SU-DHL-6 (cell line): ENCODE measurements at regions not wholly inside any gene's neighbourhood (a gene's known extent, or its start where the extent isn't known, plus 50 kb on each side); places are given as distances from the start of the nearest gene placed in this dataset.
A peak's percentile ranks its signal among the peaks of the same experiment; 100 is the strongest.

ENCODE experiments used
- H2AFZ ChIP-seq: fragments of 200-600 bp; sonication (generic); 2 replicates; pipeline ENCODE4 v1.6.1; 2014; ENCODE audit warnings: low read depth, mild to moderate bottlenecking, moderate library complexity, mixed read lengths, antibody characterized with exemption, low read length; ENCODE audit not compliant: severe bottlenecking
- H3F3A ChIP-seq: fragments of 200-600 bp; shearing (Covaris generic); 2 replicates; pipeline ENCODE4 v1.6.0; 2016; ENCODE audit warnings: antibody characterized with exemption, mild to moderate bottlenecking; ENCODE audit not compliant: insufficient read depth
- H3K27ac ChIP-seq: fragments of 200-600 bp; sonication (generic); 2 replicates; pipeline ENCODE4 v1.5.1; 2016; ENCODE audit warnings: low read depth, mild to moderate bottlenecking, low read length, moderate library complexity, mixed read lengths
- H3K27me3 ChIP-seq: fragments of 200-600 bp; sonication (generic), shearing (Covaris generic); 2 replicates; pipeline ENCODE4 v1.6.0; 2014; ENCODE audit warnings: mild to moderate bottlenecking, low read length
- H3K36me3 ChIP-seq: fragments of 200-600 bp; sonication (generic); 2 replicates; pipeline ENCODE4 v1.6.1; 2014; ENCODE audit warnings: mild to moderate bottlenecking, low read length, mixed read lengths
- H3K4me2 ChIP-seq: fragments of 300-600, 200-600 bp; shearing (Covaris generic), sonication (generic); 2 replicates; pipeline ENCODE4 v1.6.0; 2014; ENCODE audit warnings: low read length, low read depth, mild to moderate bottlenecking; ENCODE audit not compliant: poor library complexity, severe bottlenecking
- H3K4me3 ChIP-seq: fragments of 200-600 bp; sonication (generic); 2 replicates; pipeline ENCODE4 v1.5.1; 2014; ENCODE audit warnings: antibody characterized with exemption, low read length, mild to moderate bottlenecking, mixed read lengths; ENCODE audit not compliant: insufficient read depth, poor library complexity, severe bottlenecking
- H3K79me2 ChIP-seq: fragments of 200-600 bp; sonication (generic); 2 replicates; pipeline ENCODE4 v1.6.1; 2014; ENCODE audit warnings: mild to moderate bottlenecking, low read length, moderate library complexity; ENCODE audit not compliant: insufficient read depth
- H3K9ac ChIP-seq: fragments of 200-600 bp; sonication (generic); 2 replicates; pipeline ENCODE4 v1.7.0; 2014; ENCODE audit warnings: mild to moderate bottlenecking, low read length
- H3K9me2 ChIP-seq: fragments of 200-600 bp; sonication (generic); replicated peaks from 2 replicates; pipeline ENCODE4 v1.6.1; 2014; ENCODE audit warnings: low read length; ENCODE audit not compliant: insufficient read depth
- H3K9me3 ChIP-seq: fragments of 200-600 bp; sonication (generic); 2 replicates; pipeline ENCODE4 v1.6.1; 2014; ENCODE audit warnings: low read length, mixed read lengths; ENCODE audit not compliant: insufficient read depth
- H4K20me1 ChIP-seq: fragments of 200-600 bp; sonication (generic); 2 replicates; pipeline ENCODE4 v1.6.1; 2014; ENCODE audit warnings: low read depth, mild to moderate bottlenecking, antibody characterized with exemption, low read length, moderate library complexity, mixed read lengths
- CTCF ChIP-seq: fragments of 200-600 bp; sonication (generic); IDR thresholded peaks from one replicate; pipeline ENCODE4 v1.5.1; 2017; ENCODE audit warnings: antibody characterized with exemption, mild to moderate bottlenecking, low read length, moderate library complexity; ENCODE audit not compliant: insufficient read depth, poor library complexity, severe bottlenecking
- EZH2phosphoT487 ChIP-seq: fragments of 200-600 bp; sonication (generic), shearing (Covaris generic); conservative IDR thresholded peaks from 2 replicates; pipeline ENCODE4 v1.6.1; 2018; ENCODE audit warnings: mild to moderate bottlenecking, antibody characterized with exemption, low read length, moderate library complexity, mixed read lengths

DNA sequence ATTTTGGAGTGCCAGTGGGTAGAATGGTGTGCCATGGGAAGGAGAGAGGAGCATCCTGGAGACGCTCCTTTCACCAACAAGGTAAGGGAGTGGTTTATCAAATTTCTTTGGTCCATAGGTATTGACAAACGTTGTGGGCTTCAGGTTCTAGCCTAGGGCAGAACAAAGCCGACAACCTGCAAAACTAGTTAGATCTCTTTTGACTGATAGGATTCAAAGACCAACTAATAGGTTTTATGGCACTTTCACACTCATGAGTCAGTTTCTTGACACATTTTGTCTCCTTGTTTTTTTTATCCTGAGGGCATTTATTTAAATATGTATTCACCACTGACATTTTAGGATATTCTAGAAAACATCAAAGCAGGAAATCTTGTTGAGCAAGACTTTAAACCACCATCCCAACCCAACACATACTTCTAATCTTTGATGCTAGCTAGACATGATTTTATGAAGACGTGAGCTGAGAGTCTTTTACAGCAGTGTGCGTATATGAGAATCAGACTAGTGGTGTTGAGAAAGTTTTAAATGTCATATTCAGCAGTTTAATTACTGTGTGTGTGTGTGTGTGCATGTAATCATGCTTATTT, 370.4 kb upstream of the HSF2 start:
- H3K27ac ChIP-seq: no peak overlapping the region

DNA sequence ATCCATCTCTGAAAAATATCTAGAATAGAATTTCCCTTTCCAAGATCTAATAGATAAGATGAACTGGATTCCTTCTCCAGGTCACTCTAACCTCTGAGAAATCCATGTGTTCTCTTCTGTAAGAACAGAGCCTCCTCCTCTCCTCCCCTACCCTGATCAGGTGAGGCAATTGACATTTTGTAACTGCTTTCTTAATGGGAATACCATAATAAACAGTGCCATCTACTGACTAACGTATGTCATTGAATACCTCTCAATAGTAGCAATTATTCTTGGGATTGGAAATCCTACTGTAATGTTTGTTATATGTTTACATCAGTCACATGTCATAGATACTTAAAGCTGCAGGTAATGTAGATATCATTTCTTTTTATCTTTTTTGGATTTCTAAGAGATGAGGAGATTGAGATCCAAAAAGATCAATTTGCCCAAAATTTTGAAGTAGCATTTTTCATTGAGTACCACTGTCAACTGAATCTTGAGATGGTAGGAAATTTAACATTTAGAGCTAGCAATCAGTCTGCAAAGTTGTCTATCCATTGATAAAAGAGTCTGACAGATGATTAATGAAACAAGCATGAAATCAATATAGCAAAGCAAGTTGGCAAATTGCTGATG, 365.8 kb upstream of the HSF2 start:
- H2AFZ ChIP-seq: no peak overlapping the region
- no peak overlapping the region for H3K4me2 ChIP-seq
- no peaks in the 10 kb centered on the region for H3K27me3 ChIP-seq
- no peaks in the 10 kb centered on the region for H3F3A ChIP-seq
- no peaks in the 10 kb centered on the region for H3K9me3 ChIP-seq
- H3K9ac ChIP-seq: no peak overlapping the region
- no peaks in the 10 kb centered on the region for H3K36me3 ChIP-seq
- H3K9me2 ChIP-seq: no peaks in the 10 kb centered on the region
- no peaks in the 10 kb centered on the region for H3K79me2 ChIP-seq
- peak; percentile 47 for TF ChIP-seq CTCF
- no peak for TF ChIP-seq EZH2phosphoT487
- H3K27ac ChIP-seq: no peak overlapping the region
- no peak overlapping the region for H3K4me3 ChIP-seq
- no peaks in the 10 kb centered on the region for H4K20me1 ChIP-seq

More for the DNA sequence above, 370.4 kb upstream of the HSF2 start:
- Histone ChIP-seq H3K9me2 (no peaks in the 10 kb centered on the region), H3K79me2 (no peaks in the 10 kb centered on the region), H3K27me3 (no peaks in the 10 kb centered on the region; the same call in 1 of the 2 replicates), H3K36me3 (no peaks in the 10 kb centered on the region), H2AFZ (no peak overlapping the region), H3K4me2 (no peak overlapping the region), H3F3A (no peaks in the 10 kb centered on the region), H3K9ac (no peak overlapping the region), H3K9me3 (no peaks in the 10 kb centered on the region), H4K20me1 (no peaks in the 10 kb centered on the region), H3K4me3 (no peak overlapping the region)
- TF ChIP-seq EZH2phosphoT487 (no peak), CTCF (no peak)

DNA sequence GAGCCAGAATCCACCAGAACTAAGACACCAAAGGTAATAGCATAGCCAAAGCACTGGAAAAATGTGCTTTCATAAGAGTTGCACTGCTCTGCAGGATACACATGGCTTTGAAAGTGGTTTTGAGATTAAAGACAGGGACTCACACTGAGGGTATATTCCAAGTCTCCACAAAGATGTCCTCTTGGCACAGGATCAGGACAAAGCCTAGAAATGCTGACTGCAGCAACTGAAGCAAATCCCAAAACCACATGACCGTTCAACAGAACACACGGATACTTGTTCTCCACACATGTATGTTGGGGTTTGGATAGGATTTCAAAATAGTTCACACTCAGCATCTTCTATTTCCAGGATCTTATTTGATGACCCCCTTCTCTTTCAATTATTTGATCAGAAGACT, 364.3 kb upstream of the HSF2 start:
- TF ChIP-seq CTCF: no peak
- no peak for TF ChIP-seq EZH2phosphoT487
- no peaks in the 10 kb centered on the region for H3F3A ChIP-seq

More for the DNA sequence above, 364.3 kb upstream of the HSF2 start:
- no peak overlapping the region for H3K9ac ChIP-seq
- no peaks in the 10 kb centered on the region for H4K20me1 ChIP-seq
- H3K4me3 ChIP-seq: no peak overlapping the region
- H2AFZ ChIP-seq: no peak overlapping the region
- no peaks in the 10 kb centered on the region for H3K79me2 ChIP-seq
- no peaks in the 10 kb centered on the region for H3K36me3 ChIP-seq
- H3K4me2 ChIP-seq: no peak overlapping the region
- no peaks in the 10 kb centered on the region for H3K9me3 ChIP-seq
- H3K27me3 ChIP-seq: no peaks in the 10 kb centered on the region
- H3K27ac ChIP-seq: no peak overlapping the region
- no peaks in the 10 kb centered on the region for H3K9me2 ChIP-seq
